Panc1 (cell line): ENCODE measurements at regions not wholly inside any gene's neighbourhood (a gene's known extent, or its start where the extent isn't known, plus 50 kb on each side); places are given as distances from the start of the nearest gene placed in this dataset.

Experiments
- ATAC-seq: fragments of 200-7000 bp; cut with Tn5 transposase; 2 replicates; pipeline ENCODE4 v1.9.1; 2020; ENCODE audit warnings: mild to moderate bottlenecking, moderate library complexity
- BruUV-seq: library from RNA; stranded (reverse); fragments of 400-500 nt; replicated peaks from 2 replicates; lab custom pipeline; 2021; lab: Mats Ljungman, UMichigan
- CTCF ChIA-PET: fragments of 300-600 bp; sonication (Branson Sonifier 250); formaldehyde crosslinking; loops from one replicate; lab custom pipeline; 2022; ENCODE audit warnings: antibody characterized with exemption; lab: Charles Lee
- POLR2A ChIA-PET: fragments of 300-600 bp; sonication (Branson Sonifier 250); formaldehyde crosslinking; loops from one replicate; lab custom pipeline; 2022; ENCODE audit warnings: antibody characterized with exemption; lab: Charles Lee
- DNase-seq: peaks from one replicate; pipeline ENCODE4 v3.0.0-alpha.2; 2010; ENCODE audit warnings: low read depth, low spot score
- H3K27ac ChIP-seq: 2 replicates; pipeline ENCODE4 v1.5.1; 2011; ENCODE audit warnings: mild to moderate bottlenecking, low read length, inconsistent platforms
- H3K27me3 ChIP-seq: fragments of 200-500 bp; sonication (Bioruptor generic); 2 replicates; pipeline ENCODE4 v1.6.0; 2014; ENCODE audit warnings: low read length, inconsistent platforms; ENCODE audit not compliant: control insufficient read depth, insufficient read depth
- H3K36me3 ChIP-seq: fragments of 200-500 bp; sonication (Bioruptor generic); 2 replicates; pipeline ENCODE4 v1.5.1; 2014; ENCODE audit warnings: inconsistent platforms, mild to moderate bottlenecking, low read length, moderate library complexity; ENCODE audit not compliant: control insufficient read depth, insufficient read depth
- H3K4me1 ChIP-seq: 2 replicates; pipeline ENCODE4 v1.5.1; 2011; ENCODE audit warnings: inconsistent platforms, mild to moderate bottlenecking, low read length, moderate library complexity; ENCODE audit not compliant: control insufficient read depth, insufficient read depth
- H3K4me3 ChIP-seq, 2 experiments: 2 replicates each; pipeline ENCODE4 v1.5.1; 2011 to 2012; ENCODE audit warnings: low read depth in 2 of 2, low read length in 2 of 2, mild to moderate bottlenecking in 2 of 2, inconsistent platforms in 1 of 2, moderate library complexity in 1 of 2
- H3K9me3 ChIP-seq: fragments of 200-500 bp; sonication (Bioruptor generic); 2 replicates; pipeline ENCODE4 v1.5.1; 2014; ENCODE audit warnings: low read depth, mild to moderate bottlenecking, inconsistent platforms, low read length, moderate library complexity; ENCODE audit not compliant: control insufficient read depth, insufficient read depth
- CTCF ChIP-seq: fragments of 450-650 bp; IDR thresholded peaks from 2 replicates; pipeline ENCODE4 v1.5.1; 2017; ENCODE audit warnings: mild to moderate bottlenecking
- POLR2AphosphoS5 ChIP-seq: IDR thresholded peaks from 2 replicates; pipeline ENCODE4 v1.6.1; 2012; ENCODE audit warnings: mild to moderate bottlenecking, low read depth, low read length, moderate library complexity
- REST ChIP-seq, 2 experiments: IDR thresholded peaks; 2 replicates each; pipeline ENCODE4 v1.6.1; 2011 to 2012; ENCODE audit warnings: low read depth in 2 of 2, control low read depth in 1 of 2, low read length in 1 of 2, mild to moderate bottlenecking in 1 of 2, moderate library complexity in 1 of 2; ENCODE audit not compliant: insufficient read depth in 1 of 2
- SIN3A ChIP-seq: IDR thresholded peaks from 2 replicates; pipeline ENCODE4 v1.6.1; 2012; ENCODE audit warnings: low read depth, mild to moderate bottlenecking, low read length, moderate library complexity, borderline replicate concordance; ENCODE audit not compliant: insufficient read depth
- TCF7L2 ChIP-seq: IDR thresholded peaks from 2 replicates; pipeline ENCODE4 v1.6.1; 2011; ENCODE audit warnings: mild to moderate bottlenecking, low read depth, low read length, inconsistent platforms
- in situ Hi-C: cut with HindIII; loops from 2 replicates; pipeline ENCODE4 v1.10.0; 2016; ENCODE audit warnings: low sequenced_read_pairs, low pct_unique_long_range_greater_than_20kb
- intact Hi-C: fragments of 100-400 bp; cut with micrococcal nuclease; formaldehyde crosslinking; loops from one replicate; pipeline ENCODE4 v1.10.0; 2022; ENCODE audit not compliant: unreplicated experiment

GRCh38 chr2:204337638-204338037 lies 207.6 kb upstream of the PARD3B start:
- in situ Hi-C loops, result no loop called here
- BruUV-seq, result no TSS peak
- DNase-seq, result no peak

GRCh38 chr2:204339212-204339715 lies 206.0 kb upstream of the PARD3B start:
- H3K27ac ChIP-seq, result no peak overlapping the region
- no peaks in the 10 kb centered on the region for H3K9me3 ChIP-seq
- no peaks in the 10 kb centered on the region for H3K27me3 ChIP-seq
- BruUV-seq, result no TSS peak
- ChIA-PET POLR2A (no interaction called here), CTCF (no interaction called here)
- intact Hi-C loops, result no loop called here
- in situ Hi-C loops, result no loop called here
- H3K36me3 ChIP-seq, result no peaks in the 10 kb centered on the region
- TF ChIP-seq REST (IDR thresholded peaks at IDR 0.05; ENCODE audit: insufficient read depth in 1 of 2, low read depth in 2 of 2, low read length in 1 of 2) (no peak), TCF7L2 (no peak)
- DNase-seq (no peak), ATAC-seq (no peak)
- H3K4me3 ChIP-seq, result no peak overlapping the region
- H3K4me1 ChIP-seq, result no peaks in the 10 kb centered on the region

More at GRCh38 chr2:204337638-204338037, 207.6 kb upstream of the PARD3B start:
- no peak overlapping the region for H3K27ac ChIP-seq
- intact Hi-C loops, result no loop called here
- ATAC-seq, result no peak
- no peaks in the 10 kb centered on the region for H3K9me3 ChIP-seq
- CTCF ChIA-PET, result no interaction called here
- no peaks in the 10 kb centered on the region for H3K4me1 ChIP-seq
- POLR2A ChIA-PET, result no interaction called here
- no peaks in the 10 kb centered on the region for H3K36me3 ChIP-seq
- TF ChIP-seq REST (IDR thresholded peaks at IDR 0.05; ENCODE audit: insufficient read depth in 1 of 2, low read depth in 2 of 2, low read length in 1 of 2) (no peak), TCF7L2 (no peak), SIN3A (no peak)
- H3K27me3 ChIP-seq, result no peaks in the 10 kb centered on the region
- H3K4me3 ChIP-seq, result no peak overlapping the region

- H3K27me3 ChIP-seq, result no peaks in the 10 kb centered on the region
- H3K36me3 ChIP-seq, result no peaks in the 10 kb centered on the region
- no peak overlapping the region for H3K27ac ChIP-seq
- no peak for TF ChIP-seq TCF7L2
- no peak for TF ChIP-seq REST (IDR thresholded peaks at IDR 0.05; ENCODE audit: insufficient read depth in 1 of 2, low read depth in 2 of 2, low read length in 1 of 2)
- TF ChIP-seq CTCF, result no peak
- no peak for TF ChIP-seq SIN3A
- TF ChIP-seq POLR2AphosphoS5, result no peak
- no peaks in the 10 kb centered on the region for H3K9me3 ChIP-seq
- ChIA-PET POLR2A (no interaction called here), CTCF (interaction anchor here (0.5 kb wide), 1 partner anchor 21 kb away, joined by 3 read pairs; no protein-coding TSS in a partner anchor)
- BruUV-seq, result no TSS peak
- ATAC-seq, result no peak
- in situ Hi-C loops, result no loop called here
- DNase-seq, result no peak
- H3K4me1 ChIP-seq, result no peaks in the 10 kb centered on the region
- H3K4me3 ChIP-seq, result no peak overlapping the region
- intact Hi-C loops, result no loop called here
Observed at GRCh38 chr2:204340511-204340910, 204.8 kb upstream of the PARD3B start.
